ENCODE measurements at regions not wholly inside any gene's neighbourhood (a gene's known extent, or its start where the extent isn't known, plus 50 kb on each side); places are given as distances from the start of the nearest gene placed in this dataset.
"Not testable (repeated sequence)": the region's sequence is repeated elsewhere in the genome, so short reads cannot be mapped to it uniquely, and the experiment has no call there.

DNA sequence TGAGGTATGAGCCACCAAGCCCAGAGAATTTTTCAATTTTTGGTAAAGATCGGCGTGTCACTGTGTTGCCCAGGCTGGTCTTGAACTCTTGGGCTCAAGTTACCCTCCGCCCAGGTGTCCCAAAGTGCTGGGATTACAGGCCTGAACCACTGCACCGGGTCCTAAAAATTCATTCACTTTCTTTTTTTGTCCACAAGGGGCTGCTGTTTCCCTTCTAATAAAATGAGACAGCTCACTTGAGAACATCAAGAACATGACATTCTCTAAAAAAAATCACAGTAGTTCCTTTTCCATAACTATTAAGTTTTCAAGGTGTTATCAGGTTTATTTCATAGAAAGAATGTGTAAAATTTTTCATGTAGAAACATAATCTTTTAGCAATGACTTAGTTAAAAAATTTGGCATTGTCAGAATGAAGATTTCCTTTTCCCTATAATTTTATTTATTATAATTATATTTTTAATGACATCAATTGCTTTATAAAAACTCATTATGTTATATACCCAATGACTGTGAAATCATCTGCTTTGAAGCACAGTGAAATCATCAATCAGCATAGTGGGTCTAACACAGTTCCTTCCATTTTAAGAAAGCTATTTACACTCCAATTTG lies 1723.8 kb upstream of the DEFB115 start:
- DNase-seq (ENCODE audit: low read depth in 2 of 2), result not testable (repeated sequence)

DNA sequence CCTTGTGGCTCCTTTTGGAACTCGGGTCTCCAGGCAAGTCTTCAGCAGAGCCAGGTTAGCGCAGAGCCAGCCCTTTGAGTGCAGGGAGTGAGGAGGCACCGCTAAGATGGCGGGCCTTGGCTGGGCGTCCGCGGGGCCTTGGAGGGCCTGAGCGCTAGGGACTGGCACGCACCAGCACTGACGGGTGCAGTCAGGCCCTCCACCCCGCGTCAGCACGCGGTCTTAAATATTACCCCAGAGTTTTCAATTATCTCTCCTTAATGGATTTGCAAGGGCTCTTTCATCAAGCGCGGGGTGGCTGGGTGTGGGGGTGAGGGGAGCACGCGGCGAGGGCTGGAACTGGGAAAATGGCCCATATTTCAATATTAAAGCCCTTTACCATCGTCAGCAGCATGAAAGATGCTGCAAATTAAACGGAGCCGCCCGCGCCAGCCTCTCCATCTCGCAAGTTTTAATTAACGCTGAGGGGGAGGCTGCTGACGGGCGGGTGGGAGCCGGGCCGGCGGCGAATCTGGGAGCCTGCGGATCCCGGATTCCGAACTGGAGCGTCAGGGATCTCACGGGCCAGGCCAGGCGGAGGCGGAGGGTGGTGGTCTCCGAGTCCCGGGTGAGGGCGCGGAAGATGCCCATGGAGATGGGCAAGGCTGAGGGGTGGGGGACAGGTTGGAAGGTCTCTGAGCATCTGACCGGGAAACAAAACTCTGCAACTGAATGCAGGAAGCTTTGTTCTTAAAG lies 1690.4 kb upstream of the DEFB115 start:
- DNase-seq (ENCODE audit: low read depth in 2 of 2), result not testable (repeated sequence)

DNA sequence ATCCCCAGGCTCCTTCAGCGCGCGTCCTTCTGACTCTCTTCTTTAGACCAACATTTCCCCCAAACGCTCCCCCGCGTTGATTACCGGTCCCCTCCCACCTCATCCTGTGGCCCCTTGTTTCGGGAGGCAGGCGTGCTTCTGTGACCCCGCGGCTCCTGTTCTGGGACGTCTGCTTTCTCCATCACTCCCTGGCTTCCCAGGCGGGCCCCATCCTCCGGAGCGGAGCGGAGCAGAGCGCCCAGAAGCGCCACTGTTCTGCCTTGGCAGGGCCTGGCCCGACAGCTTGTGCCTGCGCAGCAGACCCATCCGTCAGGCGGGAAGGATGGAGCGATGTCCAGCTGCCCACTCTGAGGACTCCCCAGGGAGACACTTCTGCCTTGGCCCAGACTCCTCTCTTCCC lies 1689.8 kb upstream of the DEFB115 start:
- not testable (repeated sequence) for DNase-seq (ENCODE audit: low read depth in 2 of 2)

DNA sequence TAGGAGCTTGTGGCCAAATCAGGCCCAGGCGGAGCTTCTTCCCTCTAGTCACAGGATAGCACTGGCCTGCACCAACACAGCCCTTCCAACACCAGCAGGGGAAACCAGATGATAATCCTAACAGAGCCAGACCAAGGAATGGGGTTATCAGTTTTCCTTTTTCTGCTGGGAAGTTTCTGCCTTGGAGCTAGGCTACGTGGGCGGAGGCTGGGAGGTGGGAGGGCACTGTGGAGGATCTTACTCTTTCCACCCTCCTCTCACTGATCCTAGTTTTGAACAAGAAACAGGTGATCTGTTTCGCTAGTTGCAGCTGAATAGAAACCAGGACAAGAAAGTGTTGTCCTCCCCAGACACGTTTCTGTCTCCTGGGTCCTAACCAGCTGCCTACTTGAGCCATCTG lies 1687.3 kb upstream of the DEFB115 start:
- DNase-seq (ENCODE audit: low read depth in 2 of 2), result not testable (repeated sequence)

DNA sequence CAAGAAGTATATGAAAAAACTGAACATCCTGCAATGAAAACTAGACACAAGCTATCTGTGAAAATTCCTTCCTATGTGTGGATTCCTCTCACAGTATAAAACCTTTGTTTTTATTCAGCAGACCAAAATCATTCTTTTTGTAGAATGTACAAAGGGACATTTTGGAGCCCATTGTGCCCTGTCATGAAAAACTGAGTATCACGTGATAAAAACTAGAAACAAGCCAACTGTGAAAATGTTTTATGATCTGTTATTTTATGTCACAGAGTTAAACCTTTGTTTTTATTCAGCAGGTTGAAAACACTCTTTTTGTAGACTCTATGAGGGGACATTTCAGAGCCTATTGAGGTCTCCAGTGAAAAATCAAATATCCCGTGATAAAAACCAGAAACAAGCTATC lies 1667.9 kb upstream of the DEFB115 start:
- DNase-seq (ENCODE audit: low read depth in 2 of 2), result not testable (repeated sequence)

DNA sequence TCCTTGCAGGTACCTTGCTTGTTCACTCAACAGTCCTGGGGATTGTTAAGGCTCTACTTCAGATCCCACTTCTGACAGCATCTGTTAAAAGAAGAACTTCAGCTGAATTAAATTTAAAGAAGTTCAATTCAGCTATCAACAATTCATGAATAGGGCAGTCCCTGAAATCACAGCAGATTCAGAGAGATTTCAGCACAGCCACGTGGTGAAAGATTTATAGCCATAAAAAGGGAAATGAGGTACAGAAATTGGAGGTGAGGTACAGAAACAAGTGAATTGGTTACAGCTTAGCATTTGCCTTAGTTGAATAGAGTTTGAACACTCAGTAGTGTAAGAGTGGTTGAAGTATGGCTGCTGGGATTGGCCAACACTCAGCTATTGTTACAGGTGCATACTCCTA lies 1653.3 kb upstream of the DEFB115 start:
- DNase-seq (ENCODE audit: low read depth in 2 of 2), result not testable (repeated sequence)

DNA sequence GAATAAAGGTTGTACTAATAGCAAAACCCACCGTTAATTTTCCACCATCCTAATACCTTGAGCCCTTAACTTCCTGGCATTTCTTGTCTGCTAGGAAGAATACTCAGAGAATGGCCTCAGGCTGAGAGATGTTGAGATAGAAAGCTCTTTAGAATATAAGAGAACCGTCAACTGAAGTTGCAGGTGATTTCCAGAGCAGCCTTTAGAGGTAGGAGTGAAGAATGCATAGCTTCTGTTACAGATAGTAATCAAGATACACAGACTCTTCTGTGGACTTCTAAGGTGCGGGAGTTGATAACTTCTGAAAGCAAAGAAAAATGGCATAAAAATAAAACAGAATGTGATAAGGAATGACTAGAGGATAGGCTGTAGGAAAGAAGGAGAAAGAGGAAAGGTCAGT lies 1651.3 kb upstream of the DEFB115 start:
- not testable (repeated sequence) for DNase-seq (ENCODE audit: low read depth in 2 of 2)

DNA sequence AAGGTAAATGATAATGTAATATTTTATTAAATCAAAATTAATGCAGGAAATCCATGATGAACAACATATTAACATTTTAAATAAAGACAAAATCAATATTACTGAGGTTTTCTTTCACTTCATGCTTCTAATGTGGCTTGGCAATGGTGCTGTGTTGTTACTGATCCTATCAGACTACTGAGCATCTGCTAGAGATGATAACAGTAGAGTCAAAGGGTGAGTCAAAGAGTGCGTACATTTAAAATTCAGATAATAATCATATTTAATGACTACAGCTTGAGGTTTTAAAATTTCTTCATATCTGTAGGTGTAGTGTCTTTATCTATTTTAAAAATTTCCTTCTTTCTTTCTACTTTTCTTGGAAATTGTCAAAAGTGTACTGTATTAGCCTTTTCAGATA lies 1628.1 kb upstream of the DEFB115 start:
- not testable (repeated sequence) for DNase-seq (ENCODE audit: low read depth in 2 of 2)

Data from stimulated activated CD4-positive, alpha-beta T cell treated with anti-CD3 and anti-CD28 coated beads, Interleukin-4, amount 100 ng/mL, for 48 hours (primary cell).